GM12878 (cell line): ENCODE measurements at regions not wholly inside any gene's neighbourhood (a gene's known extent, or its start where the extent isn't known, plus 50 kb on each side); places are given as distances from the start of the nearest gene placed in this dataset.

ENCODE experiments used
- ATAC-seq: fragments of 200-7000 bp; cut with Tn5 transposase; 3 replicates; pipeline ENCODE4 v1.9.1; 2020; ENCODE audit warnings: mild to moderate bottlenecking, moderate library complexity
- BruUV-seq: library from RNA; stranded (reverse); fragments of 400-500 nt; replicated peaks from 2 replicates; lab custom pipeline; 2021; lab: Mats Ljungman, UMichigan
- CTCF ChIA-PET: fragments of 300-600 bp; sonication (Branson Sonifier 250); formaldehyde crosslinking; extraction: SDS; loops from one replicate; lab custom pipeline; 2021; ENCODE audit warnings: inconsistent platforms; lab: Yijun Ruan, JAX
- POLR2A ChIA-PET: fragments of 350-600 bp; formaldehyde crosslinking; extraction: SDS; loops from one replicate; lab custom pipeline; 2021; ENCODE audit warnings: inconsistent platforms; lab: Charles Lee
- RAD21 ChIA-PET: fragments of 300-600 bp; sonication (Branson Sonifier 250); formaldehyde crosslinking; loops from one replicate; lab custom pipeline; 2023; ENCODE audit warnings: antibody characterized with exemption; ENCODE audit not compliant: unreplicated experiment; lab: Charles Lee
- SMC1A ChIA-PET: fragments of 300-600 bp; sonication (Branson Sonifier 250); formaldehyde crosslinking; loops from one replicate; lab custom pipeline; 2023; ENCODE audit not compliant: unreplicated experiment, uncharacterized antibody; lab: Charles Lee
- DNase-seq: peaks from one replicate; pipeline ENCODE4 v3.0.0-alpha.2; 2011; ENCODE audit warnings: low read depth, low spot score
- FAIRE-seq: peaks from 3 replicates; lab custom pipeline; 2011; peaks lifted over from hg19 to GRCh38; lab: Jason Lieb, UNC
- H2AFZ ChIP-seq: 2 replicates; pipeline ENCODE4 v1.6.0; 2011; ENCODE audit warnings: low read depth, low read length, control low read depth; ENCODE audit not compliant: control insufficient read depth
- H3K27ac ChIP-seq: 2 replicates; pipeline ENCODE4 v1.5.1; 2011; ENCODE audit warnings: control low read depth; ENCODE audit not compliant: control insufficient read depth, insufficient read depth
- H3K27me3 ChIP-seq, 2 experiments: replicated peaks in 1 of 2; 2 replicates each; pipeline versions ENCODE4 v1.6.0 to v1.6.1; 2011; ENCODE audit warnings: low read length in 1 of 2; ENCODE audit not compliant: control insufficient read depth in 2 of 2, insufficient read depth in 2 of 2
- H3K36me3 ChIP-seq, 2 experiments: 2 replicates each; pipeline ENCODE4 v1.5.1; 2011; ENCODE audit warnings: low read length in 1 of 2; ENCODE audit not compliant: control insufficient read depth in 2 of 2, insufficient read depth in 2 of 2
- H3K4me1 ChIP-seq: 2 replicates; pipeline ENCODE4 v1.6.1; 2011; ENCODE audit warnings: mild to moderate bottlenecking, low read length, moderate library complexity, mixed read lengths; ENCODE audit not compliant: control insufficient read depth, insufficient read depth
- H3K4me2 ChIP-seq: 2 replicates; pipeline ENCODE4 v1.6.0; 2011; ENCODE audit warnings: control low read depth; ENCODE audit not compliant: control insufficient read depth, insufficient read depth
- H3K4me3 ChIP-seq: fragments of 200-600 bp; sonication (generic); 2 replicates; pipeline ENCODE4 v1.5.1; 2016
- H3K79me2 ChIP-seq: 2 replicates; pipeline ENCODE4 v1.6.0; 2011; ENCODE audit warnings: low read length; ENCODE audit not compliant: control insufficient read depth, insufficient read depth
- H3K9ac ChIP-seq: 2 replicates; pipeline ENCODE4 v1.8.0; 2011; ENCODE audit warnings: low read length, control low read depth, mixed read lengths; ENCODE audit not compliant: control insufficient read depth, insufficient read depth
- H3K9me3 ChIP-seq: replicated peaks from 3 replicates; pipeline ENCODE4 v1.5.1; 2011; ENCODE audit warnings: mild to moderate bottlenecking, low read length; ENCODE audit not compliant: control insufficient read depth, insufficient read depth
- H4K20me1 ChIP-seq: 2 replicates; pipeline ENCODE4 v1.6.0; 2011; ENCODE audit not compliant: control insufficient read depth, insufficient read depth
- ASH2L ChIP-seq: fragments of 300-600, 200-600 bp; sonication (generic); IDR thresholded peaks from 2 replicates; pipeline ENCODE4 v1.6.1; 2017; ENCODE audit warnings: low read depth, mild to moderate bottlenecking, borderline replicate concordance
- IRF3 ChIP-seq: fragments of 450-650 bp; IDR thresholded peaks from 2 replicates; pipeline ENCODE4 v1.6.1; 2014; ENCODE audit warnings: mild to moderate bottlenecking
- KDM1A ChIP-seq: fragments of 200-600 bp; sonication (generic); IDR thresholded peaks from 2 replicates; pipeline ENCODE4 v1.6.1; 2016; ENCODE audit warnings: borderline replicate concordance
- NFXL1 ChIP-seq: fragments of 450-650 bp; IDR thresholded peaks from 2 replicates; pipeline ENCODE4 v1.6.1; 2017; ENCODE audit warnings: antibody characterized with exemption, mild to moderate bottlenecking, borderline replicate concordance
- RB1 ChIP-seq: fragments of 450-650 bp; formaldehyde crosslinking; IDR thresholded peaks from 2 replicates; pipeline ENCODE4 v1.6.1; 2017; ENCODE audit warnings: mild to moderate bottlenecking, borderline replicate concordance
- RUNX3 ChIP-seq: IDR thresholded peaks from 2 replicates; pipeline ENCODE4 v1.6.1; 2012; ENCODE audit warnings: low read length, inconsistent platforms
- SP1 ChIP-seq: IDR thresholded peaks from one replicate; pipeline ENCODE4 v1.6.1; 2011; ENCODE audit warnings: low read depth, low read length
- SRF ChIP-seq, 2 experiments: IDR thresholded peaks; 2 replicates each; pipeline ENCODE4 v1.6.1; 2011; ENCODE audit warnings: low read depth in 2 of 2, low read length in 2 of 2, mild to moderate bottlenecking in 1 of 2, moderate library complexity in 1 of 2
- ZNF384 ChIP-seq: IDR thresholded peaks from 2 replicates; pipeline ENCODE4 v1.6.1; 2012; ENCODE audit warnings: low read depth, mild to moderate bottlenecking, low read length, improper control_type of control experiment, borderline replicate concordance
- WGBS: methylation state at CpG from one replicate; pipeline ENCODE4 v1.1.6; 2016; ENCODE audit warnings: low lambda C conversion rate; ENCODE audit not compliant: insufficient replicate concordance, insufficient coverage; ENCODE audit errors: missing lambda C conversion rate; 5-methylcytosine and 5-hydroxymethylcytosine counted together
- in situ Hi-C: fragments of 300-500 bp; cut with MboI; formaldehyde crosslinking; loops from 9 replicates; pipeline ENCODE4 v1.14.3; 2018; ENCODE audit warnings: mixed read lengths
- intact Hi-C: fragments of 100-400 bp; cut with micrococcal nuclease; formaldehyde crosslinking; loops from one replicate; pipeline ENCODE4 v1.14.2; 2022; ENCODE audit not compliant: unreplicated experiment

GRCh38 chr3:124520970-124521369 lies 209.3 kb upstream of the UMPS start (continued):
- TF ChIP-seq RUNX3 = no peak
- TF ChIP-seq ASH2L = no peak
- TF ChIP-seq, all 136 proteins: peak for 0

GRCh38 chr3:124522082-124522625 lies 208.1 kb upstream of the UMPS start:
- no TSS peak for BruUV-seq
- Histone ChIP-seq H3K36me3 (no peaks in the 10 kb centered on the region), H2AFZ (no peak overlapping the region), H4K20me1 (no peaks in the 10 kb centered on the region), H3K9me3 (no peaks in the 10 kb centered on the region), H3K4me2 (no peak overlapping the region), H3K79me2 (no peaks in the 10 kb centered on the region), H3K27ac (no peak overlapping the region), H3K27me3 (no peaks in the 10 kb centered on the region), H3K4me1 (no peaks in the 10 kb centered on the region), H3K4me3 (no peak overlapping the region), H3K9ac (no peak overlapping the region)
- in situ Hi-C loops (no loop called here), intact Hi-C loops (no loop called here)
- SMC1A ChIA-PET = no interaction called here
- CTCF ChIA-PET = interaction anchor here (0.9 kb wide), 1 partner anchor 10 kb away, joined by 3 read pairs; no protein-coding TSS in a partner anchor
- TF ChIP-seq IRF3 (no peak), ZNF384 (no peak), KDM1A (no peak), ASH2L (no peak), SP1 (no peak), RB1 (no peak), NFXL1 (no peak), SRF (IDR thresholded peaks at IDR 0.05; ENCODE audit: low read depth in 2 of 2, low read length in 2 of 2) (no peak)
- ATAC-seq (no peak), DNase-seq (no peak), FAIRE-seq (no peak)
- RAD21 ChIA-PET = no interaction called here
- POLR2A ChIA-PET = no interaction called here
- WGBS = 27% methylated on average over 1 of the region's 1 CpG
